ENCODE measurements at regions not wholly inside any gene's neighbourhood (a gene's known extent, or its start where the extent isn't known, plus 50 kb on each side); places are given as distances from the start of the nearest gene placed in this dataset.
A peak's percentile ranks its signal among the peaks of the same experiment; 100 is the strongest.

DNA sequence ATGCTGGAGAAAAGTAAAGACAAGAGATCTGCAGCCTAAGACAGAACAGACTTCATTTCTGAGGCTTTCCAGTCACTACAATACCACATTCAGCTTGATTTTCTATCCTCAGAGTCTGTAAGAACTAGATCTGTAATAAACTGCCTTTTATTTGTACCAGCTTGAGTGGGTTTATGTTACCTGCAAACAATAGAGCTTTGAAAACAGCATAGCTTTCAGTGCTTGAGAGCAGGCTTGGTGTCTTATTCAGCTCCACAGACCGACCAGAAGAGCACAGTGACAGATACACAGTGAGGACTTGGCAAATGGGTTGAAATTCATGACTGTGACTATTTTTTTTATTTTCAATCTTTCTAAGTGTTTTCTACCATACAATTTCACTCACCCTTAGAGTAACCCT, 207.8 kb upstream of the OTX2 start:
- no peak for DNase-seq
- H3K4me3 Mint-ChIP-seq (ENCODE audit: unreplicated experiment): no peak overlapping the region
- TF ChIP-seq, protein P1, sequence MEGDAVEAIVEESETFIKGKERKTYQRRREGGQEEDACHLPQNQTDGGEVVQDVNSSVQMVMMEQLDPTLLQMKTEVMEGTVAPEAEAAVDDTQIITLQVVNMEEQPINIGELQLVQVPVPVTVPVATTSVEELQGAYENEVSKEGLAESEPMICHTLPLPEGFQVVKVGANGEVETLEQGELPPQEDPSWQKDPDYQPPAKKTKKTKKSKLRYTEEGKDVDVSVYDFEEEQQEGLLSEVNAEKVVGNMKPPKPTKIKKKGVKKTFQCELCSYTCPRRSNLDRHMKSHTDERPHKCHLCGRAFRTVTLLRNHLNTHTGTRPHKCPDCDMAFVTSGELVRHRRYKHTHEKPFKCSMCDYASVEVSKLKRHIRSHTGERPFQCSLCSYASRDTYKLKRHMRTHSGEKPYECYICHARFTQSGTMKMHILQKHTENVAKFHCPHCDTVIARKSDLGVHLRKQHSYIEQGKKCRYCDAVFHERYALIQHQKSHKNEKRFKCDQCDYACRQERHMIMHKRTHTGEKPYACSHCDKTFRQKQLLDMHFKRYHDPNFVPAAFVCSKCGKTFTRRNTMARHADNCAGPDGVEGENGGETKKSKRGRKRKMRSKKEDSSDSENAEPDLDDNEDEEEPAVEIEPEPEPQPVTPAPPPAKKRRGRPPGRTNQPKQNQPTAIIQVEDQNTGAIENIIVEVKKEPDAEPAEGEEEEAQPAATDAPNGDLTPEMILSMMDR (IDR thresholded peaks at IDR 0.05; ENCODE audit: partially characterized antibody, unreplicated experiment): no peak
- H3K9me3 Mint-ChIP-seq (ENCODE audit: unreplicated experiment): no peaks in the 10 kb centered on the region
- no peaks in the 10 kb centered on the region for H3K4me1 Mint-ChIP-seq (ENCODE audit: low read depth, unreplicated experiment)
- no peaks in the 10 kb centered on the region for H3K27me3 Mint-ChIP-seq (ENCODE audit: unreplicated experiment)
- peaks cover 9% of the 10 kb centered on the region for H3K36me3 Mint-ChIP-seq (ENCODE audit: unreplicated experiment)
- H3K27ac Mint-ChIP-seq (ENCODE audit: unreplicated experiment): no peak overlapping the region

DNA sequence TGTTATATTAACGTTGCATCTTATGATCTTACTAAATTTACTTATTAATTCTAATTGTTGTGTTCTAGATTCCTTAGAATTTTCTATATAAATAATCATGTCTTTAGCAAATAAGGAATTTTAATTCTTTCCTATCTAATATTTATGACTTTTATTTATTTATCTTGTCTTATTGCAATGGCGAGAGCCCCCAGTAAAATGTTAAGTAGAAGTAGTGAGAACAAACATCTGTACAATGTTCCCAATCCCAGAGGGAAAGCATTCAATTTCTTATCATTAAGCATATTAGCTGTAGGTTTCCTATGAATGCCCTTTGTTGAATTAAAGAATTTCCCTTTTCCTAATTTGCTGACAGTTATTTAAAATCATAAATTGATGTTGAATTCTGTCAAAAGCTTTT, 203.7 kb upstream of the OTX2 start:
- Mint-ChIP-seq H3K27ac (ENCODE audit: unreplicated experiment) (no peak overlapping the region), H3K4me3 (ENCODE audit: unreplicated experiment) (no peak overlapping the region), H3K27me3 (ENCODE audit: unreplicated experiment) (no peaks in the 10 kb centered on the region), H3K4me1 (ENCODE audit: low read depth, unreplicated experiment) (peaks cover 11% of the 10 kb centered on the region), H3K36me3 (ENCODE audit: unreplicated experiment) (peaks cover 9% of the 10 kb centered on the region), H3K9me3 (ENCODE audit: unreplicated experiment) (no peaks in the 10 kb centered on the region)
- DNase-seq: no peak
- TF ChIP-seq, protein P1 (IDR thresholded peaks at IDR 0.05; ENCODE audit: partially characterized antibody, unreplicated experiment): no peak

DNA sequence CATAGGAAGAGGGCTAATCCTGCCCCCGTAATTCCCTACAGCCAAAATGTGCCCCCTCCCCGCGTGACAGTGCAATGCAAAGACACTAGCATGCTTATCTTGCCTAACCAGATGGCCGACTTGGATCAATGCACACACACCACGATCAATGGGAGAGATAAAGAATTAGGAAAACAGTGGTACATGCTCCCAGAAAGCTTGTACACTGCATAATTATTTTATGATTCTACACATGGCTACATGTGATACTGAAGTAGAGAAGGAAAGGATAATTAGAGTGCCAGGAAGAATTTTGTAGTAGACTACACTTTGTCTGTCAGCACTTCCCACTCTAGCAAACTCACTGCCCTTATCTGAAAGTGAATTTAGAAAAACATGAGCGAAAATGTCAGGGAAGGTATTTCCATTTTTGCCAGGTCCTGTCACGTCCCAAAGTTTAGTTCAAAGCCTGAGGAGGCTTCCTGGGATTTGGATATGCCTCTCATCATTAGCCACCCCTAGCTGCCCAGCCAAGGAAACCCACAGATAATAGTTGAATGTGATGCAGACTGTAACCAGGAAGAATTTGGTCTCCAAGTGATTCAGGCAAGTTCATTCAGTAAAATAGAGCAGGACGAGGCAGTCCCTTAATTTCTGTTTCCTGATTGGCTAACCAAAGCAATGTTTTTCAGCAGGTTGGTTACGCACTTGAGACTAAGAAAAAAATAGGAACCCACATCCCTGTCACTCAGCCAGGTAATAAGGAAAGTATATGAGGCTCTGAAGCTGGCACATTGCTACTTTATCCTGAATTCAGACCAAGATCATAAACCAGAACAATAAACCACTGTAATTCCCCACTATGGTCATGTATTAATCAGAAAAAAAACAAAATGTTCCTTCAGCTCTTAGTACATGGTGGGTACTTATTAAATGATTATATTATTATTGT, 199.6 kb upstream of the OTX2 start:
- Mint-ChIP-seq H3K4me1 (ENCODE audit: low read depth, unreplicated experiment) (peaks cover 27% of the 10 kb centered on the region), H3K27me3 (ENCODE audit: unreplicated experiment) (no peaks in the 10 kb centered on the region), H3K36me3 (ENCODE audit: unreplicated experiment) (peaks cover 4% of the 10 kb centered on the region), H3K4me3 (ENCODE audit: unreplicated experiment) (peak overlapping the region; percentile 21), H3K27ac (ENCODE audit: unreplicated experiment) (peak overlapping the region; percentile 76), H3K9me3 (ENCODE audit: unreplicated experiment) (no peaks in the 10 kb centered on the region)
- TF ChIP-seq, protein P1 (IDR thresholded peaks at IDR 0.05; ENCODE audit: partially characterized antibody, unreplicated experiment): no peak
- peak; percentile 57 for DNase-seq

DNA sequence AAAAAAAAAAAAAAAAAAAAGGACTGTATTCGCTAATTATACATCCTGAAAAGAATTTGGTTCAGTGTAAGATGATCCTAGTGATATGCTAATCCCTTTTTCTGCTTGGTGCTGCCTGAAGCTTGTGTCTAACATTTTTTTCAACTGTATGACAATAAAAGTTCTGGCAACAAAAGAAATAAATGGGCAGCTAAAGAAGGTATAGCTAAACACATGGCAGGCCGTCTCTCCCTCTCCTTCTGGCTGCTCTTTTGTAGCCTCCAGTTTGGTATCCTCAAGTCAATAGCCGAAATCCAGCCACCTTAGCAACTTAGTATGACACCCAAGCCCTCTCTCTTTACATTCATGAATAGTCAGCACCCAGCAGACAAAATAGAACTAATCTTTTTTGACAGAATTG, 198.3 kb upstream of the OTX2 start:
- peak overlapping the region; percentile 54 for H3K27ac Mint-ChIP-seq (ENCODE audit: unreplicated experiment)
- H3K9me3 Mint-ChIP-seq (ENCODE audit: unreplicated experiment): no peaks in the 10 kb centered on the region
- no peak for DNase-seq
- peaks cover 2% of the 10 kb centered on the region for H3K36me3 Mint-ChIP-seq (ENCODE audit: unreplicated experiment)
- peak overlapping the region; percentile 40 for H3K4me3 Mint-ChIP-seq (ENCODE audit: unreplicated experiment)
- peaks cover 27% of the 10 kb centered on the region for H3K4me1 Mint-ChIP-seq (ENCODE audit: low read depth, unreplicated experiment)
- TF ChIP-seq, protein P1 (IDR thresholded peaks at IDR 0.05; ENCODE audit: partially characterized antibody, unreplicated experiment): no peak
- no peaks in the 10 kb centered on the region for H3K27me3 Mint-ChIP-seq (ENCODE audit: unreplicated experiment)

DNA sequence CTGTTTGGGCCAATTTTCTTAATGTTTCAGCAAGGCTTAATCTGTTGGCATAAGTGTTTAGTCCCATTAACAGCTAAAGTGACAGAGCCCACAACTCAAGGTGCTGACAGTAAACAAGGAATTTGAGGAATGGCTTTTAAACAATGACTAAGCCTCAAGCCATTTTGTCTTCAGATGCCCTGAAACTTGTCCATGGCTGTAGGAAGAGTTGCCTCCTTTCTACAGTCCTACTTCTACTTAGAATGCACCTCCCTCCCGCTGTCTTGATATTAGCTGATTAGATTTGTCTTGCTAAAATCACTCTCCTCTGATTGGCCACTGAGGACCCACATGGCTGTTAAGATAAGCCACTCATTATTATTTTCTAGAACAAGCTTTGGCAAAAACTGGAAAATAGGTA, 188.4 kb upstream of the OTX2 start:
- DNase-seq: no peak

More for the DNA sequence above, 188.4 kb upstream of the OTX2 start:
- Mint-ChIP-seq H3K4me3 (ENCODE audit: unreplicated experiment) (no peak overlapping the region), H3K4me1 (ENCODE audit: low read depth, unreplicated experiment) (no peaks in the 10 kb centered on the region), H3K9me3 (ENCODE audit: unreplicated experiment) (peaks cover 2% of the 10 kb centered on the region), H3K27ac (ENCODE audit: unreplicated experiment) (no peak overlapping the region), H3K27me3 (ENCODE audit: unreplicated experiment) (no peaks in the 10 kb centered on the region), H3K36me3 (ENCODE audit: unreplicated experiment) (no peaks in the 10 kb centered on the region)
- TF ChIP-seq, protein P1 (IDR thresholded peaks at IDR 0.05; ENCODE audit: partially characterized antibody, unreplicated experiment): no peak
